OCI-LY7 (cell line): ENCODE measurements at regions not wholly inside any gene's neighbourhood (a gene's known extent, or its start where the extent isn't known, plus 50 kb on each side); places are given as distances from the start of the nearest gene placed in this dataset.

Experiments used
- BruUV-seq: library from RNA; stranded (reverse); fragments of 400-500 nt; replicated peaks from 2 replicates; lab custom pipeline; 2021; lab: Mats Ljungman, UMichigan
- CTCF ChIA-PET: fragments of 300-600 bp; sonication (Branson Sonifier 250); formaldehyde crosslinking; loops from one replicate; lab custom pipeline; 2022; ENCODE audit warnings: antibody characterized with exemption; ENCODE audit not compliant: unreplicated experiment; lab: Charles Lee
- POLR2A ChIA-PET: fragments of 300-600 bp; sonication (Branson Sonifier 250); formaldehyde crosslinking; loops from one replicate; lab custom pipeline; 2022; ENCODE audit warnings: antibody characterized with exemption; lab: Charles Lee
- DNase-seq: peaks from one replicate; pipeline ENCODE4 v3.0.0-alpha.2; 2015; ENCODE audit warnings: low spot score
- H2AFZ ChIP-seq: fragments of 200-600 bp; sonication (generic), shearing (Covaris generic); 2 replicates; pipeline ENCODE4 v1.6.1; 2014; ENCODE audit warnings: mild to moderate bottlenecking, antibody characterized with exemption, low read length, moderate library complexity
- H3K27ac ChIP-seq: fragments of 200-600 bp; sonication (generic); 2 replicates; pipeline ENCODE4 v1.5.1; 2014; ENCODE audit warnings: mixed run types, low read depth, mild to moderate bottlenecking, moderate library complexity, low read length, inconsistent platforms; ENCODE audit not compliant: poor library complexity, severe bottlenecking
- H3K36me3 ChIP-seq: fragments of 200-600 bp; sonication (generic); 2 replicates; pipeline ENCODE4 v1.6.1; 2014; ENCODE audit warnings: mild to moderate bottlenecking, antibody characterized with exemption, low read length, moderate library complexity, mixed read lengths; ENCODE audit not compliant: insufficient read depth
- H3K4me1 ChIP-seq: fragments of 200-600 bp; sonication (generic); 2 replicates; pipeline ENCODE4 v1.5.1; 2014; ENCODE audit warnings: mild to moderate bottlenecking, low read length; ENCODE audit not compliant: insufficient read depth, poor library complexity, severe bottlenecking
- H3K4me2 ChIP-seq: fragments of 200-600 bp; sonication (generic); 2 replicates; pipeline ENCODE4 v1.6.1; 2014; ENCODE audit warnings: mild to moderate bottlenecking, low read length
- H3K4me3 ChIP-seq: fragments of 200-600 bp; sonication (generic); 2 replicates; pipeline ENCODE4 v1.5.1; 2014; ENCODE audit warnings: mild to moderate bottlenecking, low read depth, low read length; ENCODE audit not compliant: poor library complexity, severe bottlenecking
- H3K79me2 ChIP-seq: fragments of 200-600 bp; sonication (generic); 2 replicates; pipeline ENCODE4 v1.6.1; 2016; ENCODE audit warnings: low read depth, mild to moderate bottlenecking, low read length, moderate library complexity, mixed read lengths; ENCODE audit not compliant: insufficient read depth
- H3K9me2 ChIP-seq: fragments of 200-600 bp; sonication (generic); 2 replicates; pipeline ENCODE4 v1.6.1; 2016; ENCODE audit warnings: mild to moderate bottlenecking, low read length, mixed read lengths; ENCODE audit not compliant: insufficient read depth
- H3K9me3 ChIP-seq: fragments of 200-600 bp; sonication (generic); 2 replicates; pipeline ENCODE4 v1.6.1; 2014; ENCODE audit warnings: mild to moderate bottlenecking, mixed run types, low read length, mixed read lengths
- H4K20me1 ChIP-seq: fragments of 200-600 bp; sonication (generic); 2 replicates; pipeline ENCODE4 v1.6.1; 2014; ENCODE audit warnings: mild to moderate bottlenecking, antibody characterized with exemption, low read length, moderate library complexity, mixed read lengths; ENCODE audit not compliant: insufficient read depth
- CTCF ChIP-seq: fragments of 200-600 bp; sonication (generic); conservative IDR thresholded peaks from 2 replicates; pipeline ENCODE4 v1.5.1; 2014; ENCODE audit warnings: mild to moderate bottlenecking, antibody characterized with exemption, low read length, moderate library complexity, mixed read lengths
- EZH2phosphoT487 ChIP-seq: fragments of 200-600 bp; sonication (generic); IDR thresholded peaks from 2 replicates; pipeline ENCODE4 v1.6.1; 2018; ENCODE audit warnings: low read depth, borderline replicate concordance, mild to moderate bottlenecking, mixed run types, antibody characterized with exemption, low read length, moderate library complexity, mixed read lengths
- intact Hi-C: fragments of 100-400 bp; cut with micrococcal nuclease; formaldehyde crosslinking; loops from one replicate; pipeline ENCODE4 v1.10.0; 2022; ENCODE audit not compliant: unreplicated experiment

- H3K9me3 ChIP-seq: no peaks in the 10 kb centered on the region
- CTCF ChIA-PET: no interaction called here
- H2AFZ ChIP-seq: no peak overlapping the region
- no peak overlapping the region for H3K4me2 ChIP-seq
- H3K4me1 ChIP-seq: no peaks in the 10 kb centered on the region
- POLR2A ChIA-PET: interaction anchor here (0.8 to 1.1 kb wide), 2 partner anchors 11 to 16 kb away, joined by 3 to 4 read pairs; no protein-coding TSS in a partner anchor
- no peak overlapping the region for H3K4me3 ChIP-seq
- intact Hi-C loops: no loop called here
- no TSS peak for BruUV-seq
- H4K20me1 ChIP-seq: no peaks in the 10 kb centered on the region
- H3K27ac ChIP-seq: no peak overlapping the region
- H3K36me3 ChIP-seq: no peaks in the 10 kb centered on the region
- no peaks in the 10 kb centered on the region for H3K79me2 ChIP-seq
- peak; percentile 20 for DNase-seq
- H3K9me2 ChIP-seq: no peaks in the 10 kb centered on the region
- TF ChIP-seq CTCF (peak; percentile 84), EZH2phosphoT487 (no peak)
Observed at GRCh38 chr20:9903048-9903655, 64.3 kb upstream of the PAK5 start.

GRCh38 chr20:9889270-9889981 is 50.5 kb upstream of the PAK5 start:
- TF ChIP-seq CTCF (no peak), EZH2phosphoT487 (no peak)
- no peak overlapping the region for H3K27ac ChIP-seq
- H3K79me2 ChIP-seq: no peaks in the 10 kb centered on the region
- no peaks in the 10 kb centered on the region for H4K20me1 ChIP-seq
- no peaks in the 10 kb centered on the region for H3K9me2 ChIP-seq
- no peaks in the 10 kb centered on the region for H3K36me3 ChIP-seq
- CTCF ChIA-PET: no interaction called here
- POLR2A ChIA-PET: interaction anchor here (0.7 to 1.0 kb wide), 2 partner anchors 70 to 109 kb away, joined by 3 read pairs; no protein-coding TSS in a partner anchor
- H3K4me1 ChIP-seq: no peaks in the 10 kb centered on the region
- no TSS peak for BruUV-seq
- H2AFZ ChIP-seq: peak overlapping the region; percentile 46; the same call in 1 of the 2 replicates
- H3K9me3 ChIP-seq: 0 out of 2 replicates have a peak, but pooled peaks cover 10% of the 10 kb centered on the region
- no peak for DNase-seq
- peak overlapping the region; percentile 29 for H3K4me3 ChIP-seq
- H3K4me2 ChIP-seq: 0 out of 2 replicates have a peak overlapping the region, but pooled peaks have one; percentile 26
- intact Hi-C loops: no loop called here
